ENCODE measurements at regions not wholly inside any gene's neighbourhood (a gene's known extent, or its start where the extent isn't known, plus 50 kb on each side); places are given as distances from the start of the nearest gene placed in this dataset.

DNA sequence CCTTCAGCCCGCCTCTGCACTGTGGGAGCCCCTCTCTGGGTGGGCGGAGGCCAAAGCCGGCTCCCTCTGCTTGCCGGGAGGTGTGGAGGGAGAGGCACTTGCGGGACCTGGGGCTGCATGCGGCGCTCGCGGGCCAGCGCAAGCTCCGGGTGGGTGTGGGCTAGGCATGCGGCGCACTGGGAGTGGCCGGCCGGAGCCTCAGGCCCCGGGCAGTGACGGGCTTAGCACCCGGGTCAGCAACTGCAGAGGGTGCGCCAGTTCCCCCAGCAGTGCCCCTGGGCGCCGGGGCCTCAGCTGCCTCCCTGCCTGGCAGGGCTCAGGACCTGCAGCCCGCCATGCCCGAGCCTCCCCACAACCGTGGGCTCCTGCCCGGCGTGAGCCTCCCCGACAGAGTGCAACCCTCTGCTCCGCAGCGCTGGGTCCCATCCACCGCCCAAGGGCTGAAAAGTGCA is 98.9 kb upstream of the POU1F1 start:
- H3K27me3 ChIP-seq (ENCODE audit: control insufficient read depth, extremely low read depth, insufficient read depth, low read length), result no peaks in the 10 kb centered on the region
- FAIRE-seq (no peak), DNase-seq (ENCODE audit: low read depth, low spot score) (no peak)
- H3K4me3 ChIP-seq (ENCODE audit: control insufficient read depth in 2 of 3, extremely low read depth in 1 of 3, insufficient read depth in 2 of 3, low read depth in 1 of 3, low read length in 3 of 3), result no peak overlapping the region
- no peaks in the 10 kb centered on the region for H3K79me2 ChIP-seq (ENCODE audit: control insufficient read depth, insufficient read depth, low read length)
- H3K27ac ChIP-seq (ENCODE audit: control insufficient read depth, insufficient read depth, low read length), result no peak overlapping the region
- no peaks in the 10 kb centered on the region for H3K36me3 ChIP-seq (ENCODE audit: control insufficient read depth in 2 of 2, extremely low read depth in 1 of 2, insufficient read depth in 2 of 2, low read length in 2 of 2)
- no peaks in the 10 kb centered on the region for H3K9me3 ChIP-seq (ENCODE audit: control insufficient read depth, low read depth, low read length)
- H3K9ac ChIP-seq (ENCODE audit: control insufficient read depth, extremely low read depth, insufficient read depth, low read length), result no peak overlapping the region
- H3K4me1 ChIP-seq (ENCODE audit: control insufficient read depth, extremely low read depth, insufficient read depth, low read length), result no peaks in the 10 kb centered on the region
- no peaks in the 10 kb centered on the region for H3K9me1 ChIP-seq (ENCODE audit: control insufficient read depth, extremely low read depth, insufficient read depth, low read length)
- no peaks in the 10 kb centered on the region for H4K20me1 ChIP-seq (ENCODE audit: control insufficient read depth, extremely low read depth, insufficient read depth, low read length)
- no peak overlapping the region for H3K4me2 ChIP-seq (ENCODE audit: control insufficient read depth, extremely low read depth, insufficient read depth, low read depth, low read length)
- no peak overlapping the region for H2AFZ ChIP-seq (ENCODE audit: control insufficient read depth, low read length)
- dilution Hi-C loops (cut with MboI; ENCODE audit: extremely low pct_ligation_motif_present, low sequenced_read_pairs), result no loop called here
- TF ChIP-seq EZH2 (IDR thresholded peaks at IDR 0.05; ENCODE audit: low read length) (no peak), CTCF (optimal IDR thresholded peaks at IDR 0.05 in 1 of 3, IDR thresholded peaks at IDR 0.05 in 1 of 3, conservative IDR thresholded peaks at IDR 0.05 in 1 of 3; ENCODE audit: extremely low read depth in 1 of 3, insufficient read depth in 2 of 3, low read length in 3 of 3) (no peak)

DNA sequence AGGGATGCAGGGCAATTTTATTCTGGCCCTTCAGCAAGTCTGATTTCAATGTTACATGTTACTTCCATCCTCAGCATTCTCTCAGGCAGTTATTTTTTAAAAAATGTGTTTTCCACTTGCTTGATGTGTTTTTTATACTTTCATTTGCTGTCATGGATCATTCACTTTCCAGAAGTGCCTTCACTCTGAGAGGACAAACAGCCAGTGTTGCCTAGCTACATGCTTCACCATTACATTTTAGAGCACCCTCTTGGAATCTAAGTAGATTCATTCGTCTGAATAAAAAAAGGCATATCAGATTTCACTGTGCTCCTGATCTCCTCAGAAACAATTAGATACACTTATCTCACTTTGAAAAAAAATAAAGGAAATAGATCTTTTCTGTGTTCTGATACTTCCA is 93.6 kb upstream of the POU1F1 start:
- Histone ChIP-seq H4K20me1 (ENCODE audit: control insufficient read depth, extremely low read depth, insufficient read depth, low read length) (no peaks in the 10 kb centered on the region), H2AFZ (ENCODE audit: control insufficient read depth, low read length) (no peak overlapping the region), H3K79me2 (ENCODE audit: control insufficient read depth, insufficient read depth, low read length) (no peaks in the 10 kb centered on the region), H3K9me1 (ENCODE audit: control insufficient read depth, extremely low read depth, insufficient read depth, low read length) (no peaks in the 10 kb centered on the region), H3K4me1 (ENCODE audit: control insufficient read depth, extremely low read depth, insufficient read depth, low read length) (no peaks in the 10 kb centered on the region), H3K4me2 (ENCODE audit: control insufficient read depth, extremely low read depth, insufficient read depth, low read depth, low read length) (no peak overlapping the region), H3K4me3 (ENCODE audit: control insufficient read depth in 2 of 3, extremely low read depth in 1 of 3, insufficient read depth in 2 of 3, low read depth in 1 of 3, low read length in 3 of 3) (no peak overlapping the region), H3K9ac (ENCODE audit: control insufficient read depth, extremely low read depth, insufficient read depth, low read length) (no peak overlapping the region), H3K9me3 (ENCODE audit: control insufficient read depth, low read depth, low read length) (no peaks in the 10 kb centered on the region), H3K36me3 (ENCODE audit: control insufficient read depth in 2 of 2, extremely low read depth in 1 of 2, insufficient read depth in 2 of 2, low read length in 2 of 2) (no peaks in the 10 kb centered on the region), H3K27me3 (ENCODE audit: control insufficient read depth, extremely low read depth, insufficient read depth, low read length) (no peaks in the 10 kb centered on the region), H3K27ac (ENCODE audit: control insufficient read depth, insufficient read depth, low read length) (no peak overlapping the region)
- DNase-seq (ENCODE audit: low read depth, low spot score) (no peak), FAIRE-seq (no peak)
- no peak for TF ChIP-seq EZH2 (IDR thresholded peaks at IDR 0.05; ENCODE audit: low read length)
- no peak for TF ChIP-seq CTCF (optimal IDR thresholded peaks at IDR 0.05 in 1 of 3, IDR thresholded peaks at IDR 0.05 in 1 of 3, conservative IDR thresholded peaks at IDR 0.05 in 1 of 3; ENCODE audit: extremely low read depth in 1 of 3, insufficient read depth in 2 of 3, low read length in 3 of 3)
- dilution Hi-C loops (cut with MboI; ENCODE audit: extremely low pct_ligation_motif_present, low sequenced_read_pairs), result no loop called here

Data from keratinocyte (primary cell).